ENCODE measurements at regions not wholly inside any gene's neighbourhood (a gene's known extent, or its start where the extent isn't known, plus 50 kb on each side); places are given as distances from the start of the nearest gene placed in this dataset.

GRCh38 chr13:110008816-110009215 is 222.4 kb upstream of the IRS2 start:
- Histone ChIP-seq H3K4me1 (replicated peaks in 1 of 2; ENCODE audit: control insufficient read depth in 2 of 2, insufficient read depth in 2 of 2, low read length in 2 of 2) (no peaks in the 10 kb centered on the region), H3K9me3 (replicated peaks; ENCODE audit: control insufficient read depth, insufficient read depth, low read depth, low read length) (no peaks in the 10 kb centered on the region), H3K79me2 (ENCODE audit: control insufficient read depth, insufficient read depth, low read length) (no peaks in the 10 kb centered on the region), H2AFZ (ENCODE audit: low read depth, low read length) (no peak overlapping the region), H3K9me1 (ENCODE audit: control insufficient read depth, insufficient read depth, low read length) (no peaks in the 10 kb centered on the region), H3K27me3 (ENCODE audit: control insufficient read depth in 2 of 2, insufficient read depth in 2 of 2, low read length in 2 of 2) (peaks cover 0 to 3% of the 10 kb centered on the region in 2 experiments; a peak in 2 of 5 replicates), H3K36me3 (ENCODE audit: control insufficient read depth, insufficient read depth, low read length) (no peaks in the 10 kb centered on the region), H3K9ac (ENCODE audit: insufficient read depth in 1 of 2, low read depth in 2 of 2, low read length in 2 of 2) (no peak overlapping the region), H3K4me3 (no peak overlapping the region), H4K20me1 (replicated peaks; ENCODE audit: control insufficient read depth, insufficient read depth, low read length) (no peaks in the 10 kb centered on the region), H3K4me2 (ENCODE audit: insufficient read depth, low read length) (no peak overlapping the region), H3K27ac (ENCODE audit: extremely low read depth, low read depth, low read length) (no peak overlapping the region)
- 0% methylated on average over 3 of the region's 3 CpGs for WGBS (ENCODE audit: insufficient coverage, low coverage, missing lambda C conversion rate)
- in situ Hi-C loops (cut with MboI) (no loop called here), intact Hi-C loops (cut with micrococcal nuclease) (no loop called here)
- POLR2A ChIA-PET = interaction anchor here (0.5 kb wide), 1 partner anchor 971 kb away, joined by 3 read pairs; no protein-coding TSS in a partner anchor
- FAIRE-seq (no peak), DNase-seq (ENCODE audit: extremely low read depth in 1 of 4, low spot score in 3 of 4) (no peak), ATAC-seq (no peak)
- CTCF ChIA-PET (ENCODE audit: low intra/inter-chr PET ratio) = no interaction called here
- no TSS peak for BruUV-seq (replicated peaks)
- TF ChIP-seq NR2F6 (CRISPR knock-in tag; IDR thresholded peaks at IDR 0.05) (no peak), ZFP91 (CRISPR knock-in tag; IDR thresholded peaks at IDR 0.05) (no peak), ZMIZ1 (IDR thresholded peaks at IDR 0.05; ENCODE audit: low read depth in 2 of 2, low read length in 2 of 2) (no peak), NCOA6 (IDR thresholded peaks at IDR 0.05) (no peak), IFI16 (CRISPR knock-in tag; IDR thresholded peaks at IDR 0.05) (no peak), ZKSCAN1 (IDR thresholded peaks at IDR 0.05; ENCODE audit: low read depth, low read length) (no peak), E4F1 (CRISPR knock-in tag; IDR thresholded peaks at IDR 0.05; ENCODE audit: borderline replicate concordance) (no peak), ZNF583 (CRISPR knock-in tag; IDR thresholded peaks at IDR 0.05) (no peak), HDAC6 (IDR thresholded peaks at IDR 0.05; ENCODE audit: low read depth, low read length) (no peak), ZBTB1 (CRISPR knock-in tag; IDR thresholded peaks at IDR 0.05; ENCODE audit: borderline replicate concordance, low read depth) (no peak)
